H1 (cell line): ENCODE measurements at regions not wholly inside any gene's neighbourhood (a gene's known extent, or its start where the extent isn't known, plus 50 kb on each side); places are given as distances from the start of the nearest gene placed in this dataset.

Experiments used
- BACH1 ChIP-seq: IDR thresholded peaks from 2 replicates; pipeline ENCODE4 v1.6.1; 2012; ENCODE audit warnings: low read length, improper control_type of control experiment
- BRCA1 ChIP-seq: IDR thresholded peaks from 2 replicates; pipeline ENCODE4 v1.6.1; 2012; ENCODE audit warnings: low read depth, low read length, improper control_type of control experiment
- CBX5 ChIP-seq: fragments of 300-800, 300-1000 bp; sonication (generic); IDR thresholded peaks from 2 replicates; pipeline ENCODE4 v1.7.1; 2016; ENCODE audit warnings: antibody characterized with exemption, low read length, low read depth
- CHD7 ChIP-seq: fragments of 300-600 bp; sonication (generic); IDR thresholded peaks from 2 replicates; pipeline ENCODE4 v1.7.1; 2012; ENCODE audit warnings: low read length, moderate library complexity, mild to moderate bottlenecking, inconsistent platforms; ENCODE audit not compliant: insufficient replicate concordance
- CREB1 ChIP-seq: IDR thresholded peaks from 2 replicates; pipeline ENCODE4 v1.6.1; 2012; ENCODE audit warnings: inconsistent platforms
- CTBP2 ChIP-seq: IDR thresholded peaks from 2 replicates; pipeline ENCODE4 v1.7.0; 2011; ENCODE audit warnings: borderline replicate concordance, mild to moderate bottlenecking, moderate library complexity, mixed read lengths, low read length; ENCODE audit not compliant: insufficient read depth, insufficient read length
- E2F6 ChIP-seq: IDR thresholded peaks from 2 replicates; pipeline ENCODE4 v1.6.1; 2012; ENCODE audit warnings: inconsistent platforms
- EP300 ChIP-seq, 2 experiments: IDR thresholded peaks; 1 replicate in 1 of 2; 2 replicates in 1 of 2; pipeline ENCODE4 v1.6.1; 2011 to 2012; ENCODE audit warnings: low read depth in 2 of 2, low read length in 2 of 2, mild to moderate bottlenecking in 2 of 2, borderline replicate concordance in 1 of 2, inconsistent platforms in 1 of 2, moderate library complexity in 1 of 2
- NANOG ChIP-seq: IDR thresholded peaks from 2 replicates; pipeline ENCODE4 v1.6.1; 2011; ENCODE audit warnings: low read length, low read depth, mild to moderate bottlenecking, inconsistent platforms; ENCODE audit not compliant: insufficient read depth, poor library complexity, severe bottlenecking
- RXRA ChIP-seq: IDR thresholded peaks from 2 replicates; pipeline ENCODE4 v1.6.1; 2011; ENCODE audit warnings: low read depth, mild to moderate bottlenecking, low read length, moderate library complexity; ENCODE audit not compliant: insufficient read depth
- SRF ChIP-seq: IDR thresholded peaks from 2 replicates; pipeline ENCODE4 v1.6.1; 2011; ENCODE audit warnings: mild to moderate bottlenecking, low read depth, low read length, moderate library complexity
- SUZ12 ChIP-seq: fragments of 200-600 bp; sonication (generic); IDR thresholded peaks from 2 replicates; pipeline ENCODE4 v1.6.1; 2012; ENCODE audit warnings: mild to moderate bottlenecking, inconsistent platforms, low read length, moderate library complexity, mixed read lengths

- TF ChIP-seq CHD7 = no peak
- TF ChIP-seq EP300 (IDR thresholded peaks at IDR 0.05; ENCODE audit: borderline replicate concordance in 1 of 2, low read depth in 2 of 2, low read length in 2 of 2) = no peak
- TF ChIP-seq CTBP2 = no peak
- no peak for TF ChIP-seq E2F6
- no peak for TF ChIP-seq CBX5
- TF ChIP-seq NANOG = no peak
- TF ChIP-seq CREB1 = no peak
- no peak for TF ChIP-seq BRCA1
- no peak for TF ChIP-seq SUZ12
- no peak for TF ChIP-seq SRF
- no peak for TF ChIP-seq RXRA
- no peak for TF ChIP-seq BACH1
Measured at GRCh38 chr10:29212597-29212996, 76.3 kb upstream of the LYZL1 start (continued).
